ENCODE measurements at regions not wholly inside any gene's neighbourhood (a gene's known extent, or its start where the extent isn't known, plus 50 kb on each side); places are given as distances from the start of the nearest gene placed in this dataset.

- no peaks in the 10 kb centered on the region for H3K9me3 Mint-ChIP-seq (ENCODE audit: unreplicated experiment)
- Histone ChIP-seq H3K36me3 (ENCODE audit: control insufficient read depth, insufficient read depth, low read length) (no peaks in the 10 kb centered on the region), H3K27me3 (replicated peaks; ENCODE audit: control insufficient read depth, insufficient read depth, low read length) (no peaks in the 10 kb centered on the region), H3K9me3 (no peaks in the 10 kb centered on the region; the same call in 1 of the 2 replicates), H3K4me1 (no peaks in the 10 kb centered on the region), H3K4me3 (ENCODE audit: low read depth, low read length) (no peak overlapping the region)
- H3K27me3 Mint-ChIP-seq (ENCODE audit: insufficient read depth, unreplicated experiment) = peaks cover 6% of the 10 kb centered on the region
- no peak for DNase-seq
- no peak for TF ChIP-seq CTCF (IDR thresholded peaks at IDR 0.05; ENCODE audit: insufficient read depth in 1 of 2, low read depth in 1 of 2, low read length in 1 of 2, severe bottlenecking in 1 of 2, unreplicated experiment in 1 of 2)
- intact Hi-C loops (cut with micrococcal nuclease; ENCODE audit: unreplicated experiment) = no loop called here
- CTCF ChIA-PET = no interaction called here
- no peaks in the 10 kb centered on the region for H3K4me1 Mint-ChIP-seq (ENCODE audit: low read depth, unreplicated experiment)
- POLR2A ChIA-PET = no interaction called here
- H3K36me3 Mint-ChIP-seq (ENCODE audit: insufficient read depth, unreplicated experiment) = no peaks in the 10 kb centered on the region
- H3K4me3 Mint-ChIP-seq (ENCODE audit: unreplicated experiment) = no peak overlapping the region
- no peak overlapping the region for H3K27ac Mint-ChIP-seq (ENCODE audit: unreplicated experiment)
- BruUV-seq (replicated peaks) = no TSS peak
These were observed 230.7 kb downstream of the KCNA4 start for GRCh38 chr11:29786092-29786491.

GRCh38 chr11:29783506-29783905 is 233.3 kb downstream of the KCNA4 start:
- peaks cover 6% of the 10 kb centered on the region for H3K27me3 Mint-ChIP-seq (ENCODE audit: insufficient read depth, unreplicated experiment)
- H3K4me3 Mint-ChIP-seq (ENCODE audit: unreplicated experiment) = no peak overlapping the region
- Histone ChIP-seq H3K36me3 (ENCODE audit: control insufficient read depth, insufficient read depth, low read length) (no peaks in the 10 kb centered on the region), H3K4me3 (ENCODE audit: low read depth, low read length) (no peak overlapping the region), H3K27me3 (replicated peaks; ENCODE audit: control insufficient read depth, insufficient read depth, low read length) (no peaks in the 10 kb centered on the region), H3K9me3 (no peaks in the 10 kb centered on the region), H3K4me1 (no peaks in the 10 kb centered on the region)
- intact Hi-C loops (cut with micrococcal nuclease; ENCODE audit: unreplicated experiment) = no loop called here
- H3K4me1 Mint-ChIP-seq (ENCODE audit: low read depth, unreplicated experiment) = no peaks in the 10 kb centered on the region
- TF ChIP-seq CTCF (IDR thresholded peaks at IDR 0.05; ENCODE audit: insufficient read depth in 1 of 2, low read depth in 1 of 2, low read length in 1 of 2, severe bottlenecking in 1 of 2, unreplicated experiment in 1 of 2) = no peak
- BruUV-seq (replicated peaks) = no TSS peak
- H3K9me3 Mint-ChIP-seq (ENCODE audit: unreplicated experiment) = no peaks in the 10 kb centered on the region
- DNase-seq = no peak
- no peak overlapping the region for H3K27ac Mint-ChIP-seq (ENCODE audit: unreplicated experiment)
- no peaks in the 10 kb centered on the region for H3K36me3 Mint-ChIP-seq (ENCODE audit: insufficient read depth, unreplicated experiment)
- ChIA-PET POLR2A (no interaction called here), CTCF (no interaction called here)

- Mint-ChIP-seq H3K4me3 (ENCODE audit: unreplicated experiment) (no peak overlapping the region), H3K4me1 (ENCODE audit: low read depth, unreplicated experiment) (no peaks in the 10 kb centered on the region), H3K27me3 (ENCODE audit: insufficient read depth, unreplicated experiment) (peaks cover 6% of the 10 kb centered on the region), H3K9me3 (ENCODE audit: unreplicated experiment) (no peaks in the 10 kb centered on the region), H3K27ac (ENCODE audit: unreplicated experiment) (no peak overlapping the region), H3K36me3 (ENCODE audit: insufficient read depth, unreplicated experiment) (no peaks in the 10 kb centered on the region)
- H3K9me3 ChIP-seq = no peaks in the 10 kb centered on the region
- CTCF ChIA-PET = no interaction called here
- H3K4me3 ChIP-seq (ENCODE audit: low read depth, low read length) = no peak overlapping the region
- POLR2A ChIA-PET = no interaction called here
- intact Hi-C loops (cut with micrococcal nuclease; ENCODE audit: unreplicated experiment) = no loop called here
- no TSS peak for BruUV-seq (replicated peaks)
- no peaks in the 10 kb centered on the region for H3K36me3 ChIP-seq (ENCODE audit: control insufficient read depth, insufficient read depth, low read length)
- TF ChIP-seq CTCF (IDR thresholded peaks at IDR 0.05; ENCODE audit: insufficient read depth in 1 of 2, low read depth in 1 of 2, low read length in 1 of 2, severe bottlenecking in 1 of 2, unreplicated experiment in 1 of 2) = no peak
- no peaks in the 10 kb centered on the region for H3K27me3 ChIP-seq (replicated peaks; ENCODE audit: control insufficient read depth, insufficient read depth, low read length)
- DNase-seq = no peak
- no peaks in the 10 kb centered on the region for H3K4me1 ChIP-seq
These were observed 234.4 kb downstream of the KCNA4 start for GRCh38 chr11:29782447-29782846.

Data from Caco-2 (cell line).